Epithelial cell of esophagus (primary cell): ENCODE measurements at regions not wholly inside any gene's neighbourhood (a gene's known extent, or its start where the extent isn't known, plus 50 kb on each side); places are given as distances from the start of the nearest gene placed in this dataset.

Source experiments
- DNase-seq: peaks from one replicate; pipeline ENCODE4 v3.0.0; 2010; ENCODE audit warnings: low read depth
- H3K4me3 ChIP-seq: 2 replicates; pipeline ENCODE4 v1.5.1; 2011; ENCODE audit warnings: mild to moderate bottlenecking, low read length, control low read depth
- TF ChIP-seq, protein P1 (sequence below): IDR thresholded peaks from 2 replicates; pipeline ENCODE4 v1.5.1; 2011; ENCODE audit warnings: low read depth, mild to moderate bottlenecking, low read length, control low read depth, inconsistent platforms; ENCODE audit not compliant: insufficient read depth; ENCODE audit errors: missing control alignments

DNA sequence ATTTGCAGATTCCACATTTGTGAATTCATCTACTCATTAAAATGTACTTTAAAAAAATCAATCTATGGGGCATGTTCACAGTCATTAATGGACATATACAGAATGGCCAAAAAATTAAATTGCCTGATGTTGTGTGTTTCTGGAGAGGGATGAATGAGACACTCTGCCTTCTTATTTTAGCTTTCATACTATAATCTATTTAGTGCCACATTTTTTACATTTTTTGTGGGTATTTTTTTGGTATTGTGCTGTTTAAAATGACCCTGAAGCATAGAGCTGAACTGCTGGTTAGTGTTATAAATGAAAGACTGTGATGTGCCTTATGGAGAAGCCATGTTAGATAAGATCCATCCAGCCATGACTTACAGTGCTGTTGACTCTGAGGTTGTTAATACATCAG is 961.8 kb upstream of the LRRN3 start:
- H3K4me3 ChIP-seq: no peak overlapping the region
- TF ChIP-seq, protein P1, sequence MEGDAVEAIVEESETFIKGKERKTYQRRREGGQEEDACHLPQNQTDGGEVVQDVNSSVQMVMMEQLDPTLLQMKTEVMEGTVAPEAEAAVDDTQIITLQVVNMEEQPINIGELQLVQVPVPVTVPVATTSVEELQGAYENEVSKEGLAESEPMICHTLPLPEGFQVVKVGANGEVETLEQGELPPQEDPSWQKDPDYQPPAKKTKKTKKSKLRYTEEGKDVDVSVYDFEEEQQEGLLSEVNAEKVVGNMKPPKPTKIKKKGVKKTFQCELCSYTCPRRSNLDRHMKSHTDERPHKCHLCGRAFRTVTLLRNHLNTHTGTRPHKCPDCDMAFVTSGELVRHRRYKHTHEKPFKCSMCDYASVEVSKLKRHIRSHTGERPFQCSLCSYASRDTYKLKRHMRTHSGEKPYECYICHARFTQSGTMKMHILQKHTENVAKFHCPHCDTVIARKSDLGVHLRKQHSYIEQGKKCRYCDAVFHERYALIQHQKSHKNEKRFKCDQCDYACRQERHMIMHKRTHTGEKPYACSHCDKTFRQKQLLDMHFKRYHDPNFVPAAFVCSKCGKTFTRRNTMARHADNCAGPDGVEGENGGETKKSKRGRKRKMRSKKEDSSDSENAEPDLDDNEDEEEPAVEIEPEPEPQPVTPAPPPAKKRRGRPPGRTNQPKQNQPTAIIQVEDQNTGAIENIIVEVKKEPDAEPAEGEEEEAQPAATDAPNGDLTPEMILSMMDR: no peak
- DNase-seq: no peak

DNA sequence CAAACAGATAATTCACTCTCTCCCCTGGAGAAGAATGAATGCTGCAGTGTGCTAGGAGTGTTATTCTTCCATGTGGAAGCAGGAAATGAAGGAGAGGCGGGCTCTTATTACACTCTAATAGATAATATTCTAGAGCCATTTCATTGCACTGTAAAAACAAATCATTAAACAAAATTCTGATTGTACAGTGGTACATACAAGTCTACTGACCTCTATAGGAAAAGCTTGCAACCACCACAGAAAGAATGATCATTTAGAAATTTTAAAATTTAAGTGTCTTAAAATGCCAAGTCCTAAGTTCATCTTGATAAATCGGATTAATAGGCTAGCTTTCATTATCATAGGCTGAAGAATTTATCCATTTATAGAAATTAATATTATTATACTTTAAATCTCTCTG is 960.3 kb upstream of the LRRN3 start:
- no peak for DNase-seq
- no peak overlapping the region for H3K4me3 ChIP-seq
- TF ChIP-seq, protein P1: peak; percentile 33

DNA sequence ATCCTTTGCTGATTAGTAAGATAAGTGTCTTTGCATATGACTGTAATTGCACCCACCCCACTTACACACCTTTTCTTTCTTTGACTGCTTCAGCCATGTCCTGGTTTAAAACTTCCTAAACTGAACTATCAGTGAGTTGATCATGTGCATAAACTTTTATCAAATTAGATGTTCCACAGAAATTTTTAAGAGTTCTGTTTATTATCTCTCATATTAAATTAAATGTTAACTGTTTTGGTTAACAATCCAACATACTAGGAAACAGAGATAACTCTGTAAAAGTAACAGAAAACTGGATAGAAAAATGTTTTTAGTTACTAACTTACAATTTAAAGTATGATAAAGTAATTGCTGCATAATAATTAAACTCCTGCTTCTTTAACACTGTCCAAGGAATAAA is 959.6 kb upstream of the LRRN3 start:
- no peak overlapping the region for H3K4me3 ChIP-seq
- TF ChIP-seq, protein P1: no peak
- DNase-seq: no peak

DNA sequence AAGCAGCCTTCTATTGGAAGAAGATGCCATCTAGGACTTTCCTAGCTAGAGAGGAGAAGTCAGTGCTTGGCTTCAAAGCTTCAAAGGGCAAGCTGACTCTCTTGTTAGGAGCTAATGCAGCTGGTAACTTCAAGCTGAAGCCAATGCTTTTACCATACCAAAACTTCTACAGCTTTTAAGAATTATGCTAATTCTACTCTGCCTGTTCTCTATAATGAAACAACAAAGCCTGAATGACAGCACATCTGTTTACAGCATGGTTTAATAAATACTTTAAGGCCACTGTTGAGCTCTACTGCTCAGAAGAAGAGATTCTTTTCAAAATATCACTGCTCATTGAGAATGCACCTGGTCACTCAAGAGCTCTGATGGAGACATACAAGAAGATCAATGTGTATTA is 951.9 kb upstream of the LRRN3 start:
- no peak for DNase-seq
- TF ChIP-seq, protein P1: no peak
- no peak overlapping the region for H3K4me3 ChIP-seq

DNA sequence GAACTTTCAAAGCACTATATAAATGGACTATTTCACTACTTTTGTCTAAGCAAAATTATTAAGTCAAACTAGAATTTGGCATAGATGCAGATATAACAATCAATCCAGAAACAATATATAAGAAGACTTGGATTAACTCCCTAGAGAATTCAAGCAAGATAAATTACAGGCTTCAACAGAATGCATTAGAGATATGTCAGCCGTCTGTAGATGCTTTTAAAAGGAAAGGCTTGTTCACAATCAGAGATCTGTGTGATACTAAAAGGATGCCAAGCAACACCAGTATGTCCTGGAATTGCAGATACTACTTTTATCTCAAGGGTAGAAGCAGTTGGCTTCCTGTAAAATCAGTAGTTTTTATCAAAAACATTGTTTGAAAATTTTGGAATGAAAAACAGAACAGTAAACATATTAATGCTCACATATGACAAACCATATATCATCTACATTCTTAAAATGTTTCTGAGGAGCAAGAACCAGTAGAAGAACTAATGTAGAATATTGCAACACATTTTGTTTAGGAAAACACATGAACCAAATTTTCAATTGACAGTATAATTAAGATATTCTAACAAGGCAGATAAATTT is 947.9 kb upstream of the LRRN3 start:
- no peak for DNase-seq
- no peak overlapping the region for H3K4me3 ChIP-seq
- TF ChIP-seq, protein P1: no peak

DNA sequence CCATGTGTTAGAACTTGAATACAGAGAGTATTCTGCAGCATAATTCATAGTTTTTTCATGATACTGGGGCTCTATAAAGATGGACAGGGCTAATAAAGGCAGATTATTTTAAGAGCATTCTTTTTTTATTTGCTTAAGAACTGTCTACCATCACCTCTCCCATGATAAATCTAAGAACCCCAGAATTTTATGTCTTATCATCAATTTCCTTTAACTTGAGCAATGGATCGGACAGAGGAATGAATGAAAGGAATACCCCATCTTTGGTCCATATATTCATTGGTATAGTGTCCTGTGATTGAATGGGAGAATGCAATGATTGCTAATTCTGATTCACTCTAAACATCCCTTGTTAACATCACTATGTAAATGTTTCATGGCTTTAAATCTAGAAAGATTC is 946.3 kb upstream of the LRRN3 start:
- DNase-seq: no peak
- H3K4me3 ChIP-seq: no peak overlapping the region
- TF ChIP-seq, protein P1: no peak

DNA sequence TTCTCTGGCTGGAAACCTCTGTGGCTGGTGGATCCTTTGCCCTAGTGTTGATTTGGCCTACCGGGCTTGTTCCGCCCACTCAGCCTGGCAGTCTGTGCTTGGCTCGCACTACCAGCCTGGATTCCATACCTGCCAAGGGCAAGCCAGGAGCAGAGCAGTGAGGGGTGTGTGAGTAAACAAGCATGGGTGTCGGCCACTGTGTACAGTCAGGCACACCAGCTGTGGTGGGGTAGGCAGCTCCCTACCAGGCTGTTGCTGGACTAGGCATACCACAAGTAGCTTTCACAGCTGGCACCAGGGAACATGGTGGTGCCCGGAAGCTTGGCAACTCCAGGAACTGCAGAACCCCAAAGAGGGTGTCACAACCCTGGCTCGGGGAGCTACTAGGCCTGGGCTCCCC is 942.9 kb upstream of the LRRN3 start:
- H3K4me3 ChIP-seq: no peak overlapping the region
- peak; percentile 23 for DNase-seq
- TF ChIP-seq, protein P1: no peak
